Tibial nerve (tissue), 4 donors: ENCODE measurements at regions not wholly inside any gene's neighbourhood (a gene's known extent, or its start where the extent isn't known, plus 50 kb on each side); places are given as distances from the start of the nearest gene placed in this dataset.
"Not testable (repeated sequence)": the region's sequence is repeated elsewhere in the genome, so short reads cannot be mapped to it uniquely, and the experiment has no call there.

Source experiments
- DNase-seq, 2 donors: peaks; one replicate each; pipeline ENCODE4 v3.0.0-alpha.2; 2019; ENCODE audit warnings: low spot score in 2 of 2
- H3K27ac ChIP-seq, 4 donors: fragments of 200-600 bp; sonication (generic) in 3 of 4; one replicate each; pipeline ENCODE4 v1.5.1; 2017 to 2019; ENCODE audit warnings: mild to moderate bottlenecking in 1 of 4
- H3K27me3 ChIP-seq, 2 donors: fragments of 200-600 bp; sonication (generic) in 1 of 2; one replicate each; pipeline versions ENCODE4 v1.5.1 to v1.6.0; 2017 to 2019
- H3K36me3 ChIP-seq, 3 donors: fragments of 200-600 bp; sonication (generic); one replicate each; pipeline ENCODE4 v1.5.1; 2018 to 2019
- H3K4me1 ChIP-seq, 4 donors: fragments of 200-600 bp; sonication (generic) in 3 of 4; one replicate each; pipeline ENCODE4 v1.5.1; 2017 to 2019
- H3K4me3 ChIP-seq, 4 donors: fragments of 200-600 bp; sonication (generic) in 3 of 4; one replicate each; pipeline ENCODE4 v1.5.1; 2017 to 2019; ENCODE audit warnings: mild to moderate bottlenecking in 1 of 4, moderate library complexity in 1 of 4
- H3K9me3 ChIP-seq, 4 donors: fragments of 200-600 bp; sonication (generic) in 3 of 4; one replicate each; pipeline ENCODE4 v1.5.1; 2017 to 2019
- CTCF ChIP-seq, 5 experiments: fragments of 200-600 bp in 3 of 5; fragments of 450-650 bp in 2 of 5; sonication (generic) in 3 of 5; IDR thresholded peaks; one replicate each; pipeline ENCODE4 v1.5.1; 2016 to 2019; ENCODE audit warnings: antibody characterized with exemption in 5 of 5, mild to moderate bottlenecking in 3 of 5, moderate library complexity in 2 of 5
- EP300 ChIP-seq, 2 donors: sonication (generic); formaldehyde crosslinking; IDR thresholded peaks; one replicate each; pipeline ENCODE4 v1.6.1; 2017; ENCODE audit warnings: antibody characterized with exemption in 2 of 2, mild to moderate bottlenecking in 1 of 2
- POLR2A ChIP-seq, 2 donors: fragments of 450-650 bp; IDR thresholded peaks; one replicate each; pipeline ENCODE4 v1.6.1; 2017; ENCODE audit warnings: antibody characterized with exemption in 2 of 2, mild to moderate bottlenecking in 2 of 2, moderate library complexity in 2 of 2
- WGBS, 2 donors: methylation state at CpG; one replicate each; pipeline ENCODE4 v1.1.5; 2018; 5-methylcytosine and 5-hydroxymethylcytosine counted together

DNA sequence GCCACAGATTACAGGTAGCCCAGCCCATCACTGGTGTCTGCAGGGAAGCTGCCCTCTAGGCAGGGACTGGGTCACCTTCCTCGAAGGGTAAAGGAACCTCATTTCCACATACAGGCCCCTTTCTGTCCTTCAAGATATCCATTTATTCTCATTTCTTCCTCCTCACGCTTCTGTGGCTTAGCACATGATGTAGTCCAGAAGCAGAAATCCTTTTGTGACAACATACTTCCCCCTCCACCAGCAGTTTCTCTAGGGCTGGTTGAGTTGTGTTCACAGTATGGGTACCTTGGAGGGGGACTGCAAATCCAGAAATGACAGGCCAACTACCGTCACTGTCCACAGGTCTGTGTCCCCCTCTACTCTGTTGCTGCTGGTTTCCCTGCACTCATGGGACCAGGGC lies 364.9 kb downstream of the ANAPC1 start:
- H3K4me1 ChIP-seq, result peaks cover 0 to 17% (median 0%) of the 10 kb centered on the region in 4 donors
- no peaks in the 10 kb centered on the region for H3K27me3 ChIP-seq
- no peak for DNase-seq
- no peak overlapping the region for H3K27ac ChIP-seq
- H3K9me3 ChIP-seq, result no peaks in the 10 kb centered on the region
- 73 to 74% methylated on average over 3 of the region's 3 CpGs for WGBS, 2 donors
- no peaks in the 10 kb centered on the region for H3K36me3 ChIP-seq
- no peak for TF ChIP-seq EP300 (IDR thresholded peaks at IDR 0.05)
- TF ChIP-seq CTCF (IDR thresholded peaks at IDR 0.05), result no peak
- no peak overlapping the region for H3K4me3 ChIP-seq

DNA sequence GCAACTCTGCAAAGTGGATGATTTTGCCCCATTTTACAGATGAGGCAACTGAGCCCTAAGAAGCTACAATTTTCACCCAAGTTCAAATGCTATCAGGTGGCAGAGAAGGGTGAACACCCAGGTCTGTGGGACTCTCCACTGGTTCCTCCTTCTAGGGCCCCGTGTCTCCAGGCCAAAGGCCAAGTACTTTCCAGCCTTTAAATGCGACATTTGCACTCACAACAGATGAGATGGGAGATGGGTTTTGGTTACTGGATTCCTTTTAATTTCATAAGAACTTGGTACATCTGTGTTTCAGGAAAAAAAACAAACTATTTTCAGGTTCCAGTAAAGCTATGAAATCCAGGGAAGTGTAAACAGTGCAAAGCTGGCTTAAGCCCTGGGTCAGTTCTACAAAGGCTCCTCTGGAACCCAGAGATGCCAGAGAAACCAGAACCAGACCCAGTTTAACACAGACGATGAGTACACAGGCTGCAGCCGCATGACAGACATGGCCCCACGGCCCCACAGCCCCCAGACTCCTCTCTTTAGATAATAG lies 361.7 kb downstream of the ANAPC1 start:
- Histone ChIP-seq H3K27ac (peak overlapping the region in 2 of 4 donors; percentile 52 to 54), H3K9me3 (no peaks in the 10 kb centered on the region), H3K27me3 (no peaks in the 10 kb centered on the region), H3K36me3 (no peaks in the 10 kb centered on the region), H3K4me1 (peaks cover 0 to 17% (median 0%) of the 10 kb centered on the region in 4 donors), H3K4me3 (no peak overlapping the region)
- no peak for DNase-seq
- TF ChIP-seq EP300 (IDR thresholded peaks at IDR 0.05) (peak in 1 of 2 donors; percentile 49), CTCF (IDR thresholded peaks at IDR 0.05) (no peak)
- 30 to 42% methylated on average over 5 of the region's 5 CpGs for WGBS, 2 donors

DNA sequence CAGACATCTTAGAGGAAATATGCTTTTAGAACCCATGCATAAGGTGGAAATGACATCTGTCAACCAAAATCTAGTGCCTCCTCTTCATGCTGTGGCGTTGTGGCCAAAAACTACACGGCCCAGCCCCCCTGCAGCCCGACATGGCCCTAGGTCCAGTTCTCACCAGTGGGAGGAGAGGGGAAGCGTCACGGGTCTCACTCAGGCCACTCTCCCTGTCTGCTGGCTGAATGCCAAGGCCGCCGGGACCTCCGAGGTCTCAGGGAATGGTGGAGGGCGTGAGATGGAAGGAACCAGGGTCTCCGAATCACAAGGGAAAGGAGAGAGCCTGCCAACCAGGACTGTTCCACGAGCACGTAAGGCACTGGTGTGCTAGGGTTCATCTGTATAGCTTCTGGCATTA lies 361.0 kb downstream of the ANAPC1 start:
- no peak overlapping the region for H3K4me3 ChIP-seq
- TF ChIP-seq POLR2A (IDR thresholded peaks at IDR 0.05) (no peak), EP300 (IDR thresholded peaks at IDR 0.05) (no peak), CTCF (IDR thresholded peaks at IDR 0.05) (no peak)
- no peak for DNase-seq
- peaks cover 0 to 17% (median 0%) of the 10 kb centered on the region in 4 donors for H3K4me1 ChIP-seq
- H3K9me3 ChIP-seq, result no peaks in the 10 kb centered on the region
- no peaks in the 10 kb centered on the region for H3K27me3 ChIP-seq
- no peak overlapping the region for H3K27ac ChIP-seq
- 41 to 43% methylated on average over 12 of the region's 12 CpGs for WGBS, 2 donors
- H3K36me3 ChIP-seq, result no peaks in the 10 kb centered on the region

GRCh38 chr2:111525026-111525425 lies 359.0 kb downstream of the ANAPC1 start:
- 93 to 97% methylated on average over 4 of the region's 4 CpGs for WGBS, 2 donors
- H3K27ac ChIP-seq, DNase-seq, H3K27me3 ChIP-seq, H3K9me3 ChIP-seq, H3K4me3 ChIP-seq, H3K36me3 ChIP-seq: not testable (repeated sequence)
- peaks cover 0 to 17% (median 0%) of the 10 kb centered on the region in 4 donors for H3K4me1 ChIP-seq

DNA sequence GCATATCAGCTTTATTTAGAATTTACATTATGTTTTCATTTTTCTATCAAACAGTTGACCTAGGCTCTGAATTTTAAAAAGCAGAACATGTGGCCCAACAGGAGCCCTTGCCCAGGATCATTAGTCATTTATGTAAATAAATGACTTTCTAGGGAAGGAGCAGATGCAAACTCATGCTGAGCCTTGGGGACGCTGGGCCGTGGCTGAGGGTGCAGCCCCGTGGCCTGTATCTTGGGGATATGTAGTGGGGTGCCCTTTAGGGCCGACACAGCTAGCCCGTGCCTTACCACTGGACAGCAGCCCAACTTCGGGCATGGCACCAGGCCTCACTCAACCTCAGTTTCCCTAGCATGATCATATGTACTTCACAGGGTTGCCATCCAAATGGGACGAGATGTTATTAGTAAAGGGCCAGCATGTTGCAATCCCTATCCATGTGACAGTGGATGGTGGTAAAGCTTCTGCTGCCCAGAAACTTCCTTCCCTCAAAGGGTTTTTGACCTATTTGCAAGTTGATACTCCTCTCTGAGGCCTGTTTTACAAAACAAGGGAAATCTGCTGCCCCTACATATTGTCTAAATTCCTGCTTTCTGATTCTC lies 357.9 kb downstream of the ANAPC1 start:
- not testable (repeated sequence) for H3K9me3 ChIP-seq, H3K4me3 ChIP-seq, H3K27ac ChIP-seq, H3K36me3 ChIP-seq, H3K27me3 ChIP-seq
- peak in 1 of 2 donors; percentile 52 for DNase-seq
- H3K4me1 ChIP-seq, result peaks cover 0 to 17% (median 0%) of the 10 kb centered on the region in 4 donors
- TF ChIP-seq EP300 (IDR thresholded peaks at IDR 0.05), result peak in 1 of 2 donors; percentile 18
- WGBS, 2 donors, result 84 to 100% methylated on average over 3 to 4 of the region's 7 CpGs

DNA sequence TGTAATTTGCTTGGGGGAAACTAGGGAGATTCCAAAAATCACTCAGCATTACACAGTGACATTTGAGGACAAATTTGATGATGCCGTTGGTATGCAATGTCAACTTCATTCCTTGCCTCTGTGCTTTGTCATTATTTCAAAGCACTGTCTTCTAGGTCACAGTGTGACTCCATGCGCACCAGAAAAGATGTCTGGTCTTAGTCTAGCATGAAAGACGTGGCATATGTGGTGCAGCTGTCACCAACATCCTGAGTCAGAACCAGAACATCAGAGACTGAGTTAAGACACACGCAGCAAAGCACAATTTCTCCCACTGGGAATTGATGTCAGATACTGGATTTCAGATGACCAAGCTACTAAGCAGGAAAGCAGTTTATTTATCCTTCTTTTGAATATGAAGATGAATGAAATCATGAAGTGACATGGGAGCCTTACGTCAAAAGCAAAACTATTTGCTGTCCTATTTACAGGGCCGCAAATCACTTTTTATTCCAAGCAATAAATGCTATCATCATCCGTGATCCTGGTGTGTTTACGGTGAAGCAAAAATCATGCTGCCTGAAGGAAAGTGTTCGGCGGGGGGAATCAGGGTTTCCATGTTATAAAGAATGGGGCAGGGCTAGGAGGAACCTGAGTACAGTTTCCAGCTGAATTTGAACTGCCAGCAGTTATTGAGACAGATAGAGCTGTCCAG lies 356.1 kb downstream of the ANAPC1 start:
- H3K4me3 ChIP-seq, H3K27ac ChIP-seq, H3K36me3 ChIP-seq, H3K27me3 ChIP-seq, H3K4me1 ChIP-seq, DNase-seq, H3K9me3 ChIP-seq: not testable (repeated sequence)
- 88 to 89% methylated on average over 6 of the region's 10 CpGs for WGBS, 2 donors

DNA sequence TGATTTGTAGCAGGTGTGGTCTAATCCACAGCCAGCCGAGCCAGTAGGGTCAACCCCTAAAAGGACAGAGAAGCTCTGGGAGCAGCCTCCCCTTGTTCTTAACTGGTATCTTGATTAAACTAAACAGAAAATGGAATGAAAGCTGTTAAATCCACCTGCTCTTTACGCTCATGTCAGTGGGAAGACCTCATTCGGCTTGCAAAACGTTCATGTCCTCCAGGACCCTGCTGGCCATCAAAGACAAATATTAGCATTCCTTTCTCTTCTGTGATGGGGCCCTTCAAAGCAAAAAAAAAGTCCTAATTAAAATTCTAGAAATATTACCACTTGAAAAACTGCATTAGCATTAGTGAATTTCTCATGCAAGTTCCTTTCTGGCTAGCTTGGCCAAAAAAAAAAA lies 355.0 kb downstream of the ANAPC1 start:
- not testable (repeated sequence) for DNase-seq, H3K4me3 ChIP-seq, H3K4me1 ChIP-seq, H3K27ac ChIP-seq, H3K27me3 ChIP-seq, H3K9me3 ChIP-seq, H3K36me3 ChIP-seq
- 77 to 94% methylated on average over 3 of the region's 4 CpGs for WGBS, 2 donors

DNA sequence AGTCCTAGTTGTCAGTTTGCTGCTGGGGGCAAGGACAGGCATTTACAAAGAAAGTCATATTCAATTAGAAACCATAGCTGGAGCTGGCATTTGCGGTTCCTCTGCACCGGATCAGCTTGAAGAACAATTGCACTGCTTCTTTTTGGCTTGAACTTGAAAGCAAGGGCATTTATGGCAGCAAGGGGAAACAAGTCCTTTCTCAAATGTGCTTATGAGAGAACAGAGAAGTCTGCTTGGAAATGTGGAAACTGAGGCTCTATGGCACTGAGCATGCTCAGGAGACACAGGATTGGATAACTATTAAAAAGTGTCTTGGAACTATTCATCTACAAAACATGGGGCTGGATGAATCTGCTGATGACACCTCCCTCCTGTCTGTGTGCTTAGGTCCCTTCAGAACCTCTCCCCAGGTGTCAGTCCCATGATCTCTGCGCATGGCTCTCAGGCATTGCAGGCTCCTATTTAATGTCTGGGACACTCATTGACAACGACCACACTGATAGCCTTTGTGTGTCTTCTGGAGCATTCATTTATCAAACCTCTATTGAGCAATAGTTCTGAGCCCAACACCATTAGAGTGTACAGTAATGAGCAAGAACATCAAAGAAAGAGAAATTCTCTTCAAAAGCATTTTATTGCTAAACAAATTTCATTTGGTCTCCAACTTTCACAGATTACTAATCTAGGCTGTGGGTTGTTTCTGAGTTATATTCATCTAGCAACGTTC lies 353.6 kb downstream of the ANAPC1 start:
- not testable (repeated sequence) for DNase-seq, H3K36me3 ChIP-seq, H3K27me3 ChIP-seq, H3K27ac ChIP-seq, H3K4me3 ChIP-seq, H3K9me3 ChIP-seq
- 52 to 95% methylated on average over 3 to 5 of the region's 5 CpGs for WGBS, 2 donors
- peaks cover 0 to 11% (median 5%) of the 10 kb centered on the region in 4 donors for H3K4me1 ChIP-seq

DNA sequence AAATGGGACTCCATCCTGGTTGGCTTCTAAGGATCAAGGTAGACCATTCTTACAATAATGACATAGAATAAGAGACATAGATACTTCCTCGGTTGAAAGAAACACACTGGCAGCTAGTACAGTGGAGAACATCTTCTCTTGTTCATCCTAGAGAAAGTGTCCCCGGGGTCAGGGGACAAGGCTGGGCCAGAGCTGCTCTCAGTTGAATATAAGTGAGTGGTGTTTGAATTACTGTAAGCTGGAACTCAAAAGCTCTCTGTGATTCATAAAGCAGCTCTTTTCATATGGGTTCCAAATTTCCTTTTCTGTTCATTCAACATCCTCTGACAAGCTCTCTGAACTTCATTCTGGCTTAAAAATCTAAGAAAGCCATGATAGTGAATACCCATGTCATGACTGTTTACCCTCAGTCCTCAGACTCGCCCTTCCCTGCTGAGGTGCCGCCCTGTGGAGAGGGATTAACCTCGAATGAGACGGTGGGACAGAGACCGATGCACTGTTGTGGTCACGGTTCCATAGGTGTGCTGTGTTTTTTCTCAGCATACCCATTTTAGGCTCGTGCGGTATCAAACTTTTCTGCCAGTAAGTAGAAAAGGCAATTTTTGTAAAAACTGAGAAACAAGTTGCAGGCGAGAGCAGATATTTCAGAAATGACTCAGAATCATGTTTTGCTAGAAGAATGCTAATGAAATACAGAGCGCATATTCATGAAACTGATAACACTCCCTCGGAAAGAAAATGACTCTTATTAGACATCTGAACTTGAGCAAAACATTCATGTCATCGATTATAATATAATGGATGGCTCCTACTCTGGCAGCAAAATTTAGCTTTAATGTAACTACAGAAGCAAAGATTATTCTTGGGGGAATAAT lies 351.1 kb downstream of the ANAPC1 start:
- not testable (repeated sequence) for H3K9me3 ChIP-seq, H3K4me3 ChIP-seq, DNase-seq, H3K36me3 ChIP-seq, H3K27me3 ChIP-seq
- peak overlapping the region in 2 of 4 donors; percentile 69 to 81 for H3K27ac ChIP-seq
- 35 to 71% methylated on average over 2 of the region's 14 CpGs for WGBS, 2 donors
- H3K4me1 ChIP-seq, result peaks cover 0 to 15% (median 10%) of the 10 kb centered on the region in 4 donors
